GM23338 (cell line): ENCODE measurements at regions not wholly inside any gene's neighbourhood (a gene's known extent, or its start where the extent isn't known, plus 50 kb on each side); places are given as distances from the start of the nearest gene placed in this dataset.
A peak's percentile ranks its signal among the peaks of the same experiment; 100 is the strongest.

Source experiments
- ATAC-seq: fragments of 200-7000 bp; cut with Tn5 transposase; 3 replicates; pipeline ENCODE4 v1.9.1; 2020
- DNase-seq: peaks from one replicate; pipeline ENCODE4 v3.0.0-alpha.2; 2015; ENCODE audit warnings: low spot score
- H2AFZ ChIP-seq: fragments of 200-600 bp; sonication (generic); 2 replicates; pipeline ENCODE4 v1.8.0; 2016; ENCODE audit warnings: antibody characterized with exemption, mild to moderate bottlenecking, moderate library complexity
- H3F3A ChIP-seq: fragments of 200-600 bp; sonication (generic); replicated peaks from 2 replicates; pipeline ENCODE4 v1.8.0; 2017; ENCODE audit warnings: antibody characterized with exemption, mixed run types, low read depth
- H3K27ac ChIP-seq: fragments of 200-600 bp; sonication (generic); 2 replicates; pipeline ENCODE4 v1.6.1; 2016; ENCODE audit warnings: low read depth
- H3K27me3 ChIP-seq: fragments of 200-600 bp; sonication (generic); 2 replicates; pipeline ENCODE4 v1.8.0; 2016; ENCODE audit warnings: mild to moderate bottlenecking, mixed run types, moderate library complexity; ENCODE audit not compliant: insufficient read depth
- H3K36me3 ChIP-seq: fragments of 200-600 bp; sonication (generic); 2 replicates; pipeline ENCODE4 v1.8.0; 2016; ENCODE audit warnings: mild to moderate bottlenecking; ENCODE audit not compliant: insufficient read depth
- H3K4me1 ChIP-seq: fragments of 200-600 bp; sonication (generic); 2 replicates; pipeline ENCODE4 v1.8.0; 2016; ENCODE audit warnings: mild to moderate bottlenecking, moderate library complexity; ENCODE audit not compliant: insufficient read depth
- H3K4me2 ChIP-seq: fragments of 200-600 bp; sonication (generic); 2 replicates; pipeline ENCODE4 v1.7.1; 2017; ENCODE audit warnings: mixed run types
- H3K4me3 ChIP-seq: fragments of 200-600 bp; sonication (generic); 2 replicates; pipeline ENCODE4 v1.6.1; 2016; ENCODE audit warnings: mixed run types
- H3K79me2 ChIP-seq: fragments of 200-600 bp; sonication (generic); replicated peaks from 2 replicates; pipeline ENCODE4 v1.8.0; 2017; ENCODE audit warnings: mild to moderate bottlenecking; ENCODE audit not compliant: insufficient read depth
- H3K9me2 ChIP-seq: fragments of 200-600 bp; sonication (generic); 2 replicates; pipeline ENCODE4 v1.8.0; 2017; ENCODE audit not compliant: insufficient read depth
- H4K20me1 ChIP-seq: fragments of 200-600 bp; sonication (generic); replicated peaks from 2 replicates; pipeline ENCODE4 v1.8.0; 2017; ENCODE audit warnings: mild to moderate bottlenecking; ENCODE audit not compliant: insufficient read depth
- H3K27ac Mint-ChIP-seq: 2 replicates; pipeline ENCODE4 v1.8.0; 2020; ENCODE audit warnings: inconsistent platforms, mild to moderate bottlenecking, moderate library complexity, mixed read lengths
- H3K27me3 Mint-ChIP-seq: 3 replicates; pipeline ENCODE4 v1.8.0; 2022; ENCODE audit warnings: low read depth, mild to moderate bottlenecking, moderate library complexity, mixed read lengths, inconsistent platforms; ENCODE audit not compliant: insufficient read depth, poor library complexity
- H3K36me3 Mint-ChIP-seq: 3 replicates; pipeline ENCODE4 v1.8.0; 2021; ENCODE audit warnings: low read depth, mild to moderate bottlenecking, inconsistent platforms, moderate library complexity, mixed read lengths
- H3K4me1 Mint-ChIP-seq: 3 replicates; pipeline ENCODE4 v1.8.0; 2020; ENCODE audit warnings: mild to moderate bottlenecking, inconsistent platforms, mixed read lengths
- H3K4me3 Mint-ChIP-seq: 3 replicates; pipeline ENCODE4 v1.8.0; 2021; ENCODE audit warnings: moderate library complexity, mild to moderate bottlenecking, inconsistent platforms, mixed read lengths
- H3K9me3 Mint-ChIP-seq: 3 replicates; pipeline ENCODE4 v1.8.0; 2020; ENCODE audit warnings: moderate library complexity, mild to moderate bottlenecking, inconsistent platforms, mixed read lengths
- CREB1 ChIP-seq: fragments of 250-450 bp; sonication (Bioruptor Pico); IDR thresholded peaks from 2 replicates; pipeline ENCODE4 v1.5.0; 2020; ENCODE audit warnings: low read depth, mild to moderate bottlenecking, moderate library complexity
- CTCF ChIP-seq, 2 experiments: fragments of 200-600 bp in 1 of 2; sonication (generic) in 1 of 2; conservative IDR thresholded peaks; 2 replicates each; pipeline versions ENCODE4 v1.5.1 to v1.6.1; 2016 to 2017; ENCODE audit warnings: antibody characterized with exemption in 2 of 2, low read depth in 2 of 2, mild to moderate bottlenecking in 2 of 2, moderate library complexity in 1 of 2
- ETS1 ChIP-seq: IDR thresholded peaks from 2 replicates; pipeline ENCODE4 v1.6.1; 2016; ENCODE audit warnings: antibody characterized with exemption
- EZH2 ChIP-seq: fragments of 200-600 bp; sonication (generic); IDR thresholded peaks from one replicate; pipeline ENCODE4 v1.8.0; 2017; ENCODE audit warnings: antibody characterized with exemption, mild to moderate bottlenecking, low read depth; ENCODE audit not compliant: unreplicated experiment
- JUNB ChIP-seq: IDR thresholded peaks from one replicate; pipeline ENCODE4 v1.6.1; 2016; ENCODE audit warnings: antibody characterized with exemption; ENCODE audit not compliant: unreplicated experiment
- ZNF462 ChIP-seq: fragments of 250-450 bp; sonication (Bioruptor Pico); IDR thresholded peaks from 2 replicates; pipeline ENCODE4 v1.5.0; 2020; ENCODE audit warnings: mild to moderate bottlenecking, moderate library complexity

DNA sequence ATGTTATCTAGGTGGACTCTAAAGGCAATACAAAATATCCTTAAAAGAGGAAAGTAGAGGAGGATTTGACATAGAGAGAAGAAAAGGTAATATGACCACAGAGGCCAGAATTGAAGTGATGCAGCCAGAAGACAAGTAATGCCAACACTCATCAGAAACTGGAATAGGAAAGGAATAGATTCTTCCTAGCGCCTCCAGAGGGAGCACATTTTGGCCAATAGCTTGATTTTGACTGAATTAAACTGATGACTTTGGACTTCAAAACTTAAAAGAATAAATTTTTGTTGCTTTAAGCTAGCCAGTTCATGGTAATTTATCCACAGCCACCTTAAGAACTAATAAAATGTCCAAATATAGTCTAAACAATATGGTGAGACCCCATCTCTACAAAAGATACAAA is 1921.9 kb downstream of the OLFM4 start:
- Mint-ChIP-seq H3K9me3 (peaks cover 13% of the 10 kb centered on the region), H3K27ac (no peak overlapping the region), H3K4me1 (peaks cover 11% of the 10 kb centered on the region), H3K4me3 (no peak overlapping the region), H3K36me3 (peaks cover 34% of the 10 kb centered on the region), H3K27me3 (peaks cover 2% of the 10 kb centered on the region)
- Histone ChIP-seq H3K27ac (no peak overlapping the region), H3K4me2 (no peak overlapping the region), H3F3A (no peaks in the 10 kb centered on the region), H4K20me1 (no peaks in the 10 kb centered on the region), H3K9me2 (peaks cover 8% of the 10 kb centered on the region; the same call in 1 of the 2 replicates), H2AFZ (no peak overlapping the region), H3K79me2 (no peaks in the 10 kb centered on the region), H3K27me3 (no peaks in the 10 kb centered on the region), H3K36me3 (no peaks in the 10 kb centered on the region), H3K4me3 (no peak overlapping the region), H3K4me1 (peaks cover 17% of the 10 kb centered on the region)
- ATAC-seq (no peak), DNase-seq (peak; percentile 41)
- TF ChIP-seq CTCF (conservative IDR thresholded peaks at IDR 0.05; ENCODE audit: low read depth in 2 of 2) (peak; percentile 51 to 59), CREB1 (CRISPR knock-in tag) (no peak), JUNB (no peak), ZNF462 (CRISPR knock-in tag) (no peak)

- no peak for TF ChIP-seq EZH2
- TF ChIP-seq ETS1, result no peak
- H3K4me1 Mint-ChIP-seq, result no peaks in the 10 kb centered on the region; the same call in 2 of the 3 replicates
- peaks cover 11% of the 10 kb centered on the region for H3K9me3 Mint-ChIP-seq
- no peaks in the 10 kb centered on the region for H4K20me1 ChIP-seq
- H3K36me3 Mint-ChIP-seq, result peaks cover 26% of the 10 kb centered on the region; the same call in 2 of the 3 replicates
- no peak overlapping the region for H3K4me3 ChIP-seq
- ATAC-seq, result no peak
- no peaks in the 10 kb centered on the region for H3K9me2 ChIP-seq
- H3K79me2 ChIP-seq, result no peaks in the 10 kb centered on the region
- no peaks in the 10 kb centered on the region for H3F3A ChIP-seq
- H3K27ac ChIP-seq, result no peak overlapping the region
- no peak overlapping the region for H3K4me2 ChIP-seq
- H3K27ac Mint-ChIP-seq, result no peak overlapping the region
- H3K4me3 Mint-ChIP-seq, result no peak overlapping the region
- peaks cover 4% of the 10 kb centered on the region for H3K27me3 Mint-ChIP-seq
- no peak for DNase-seq
- H3K27me3 ChIP-seq, result no peaks in the 10 kb centered on the region
- no peaks in the 10 kb centered on the region for H3K36me3 ChIP-seq
- 0 out of 2 replicates have a peak, but pooled peaks cover 4% of the 10 kb centered on the region for H3K4me1 ChIP-seq
- no peak overlapping the region for H2AFZ ChIP-seq
These were observed 1925.2 kb downstream of the OLFM4 start for GRCh38 chr13:54953786-54954185.
